ENCODE measurements at regions not wholly inside any gene's neighbourhood (a gene's known extent, or its start where the extent isn't known, plus 50 kb on each side); places are given as distances from the start of the nearest gene placed in this dataset.

DNA sequence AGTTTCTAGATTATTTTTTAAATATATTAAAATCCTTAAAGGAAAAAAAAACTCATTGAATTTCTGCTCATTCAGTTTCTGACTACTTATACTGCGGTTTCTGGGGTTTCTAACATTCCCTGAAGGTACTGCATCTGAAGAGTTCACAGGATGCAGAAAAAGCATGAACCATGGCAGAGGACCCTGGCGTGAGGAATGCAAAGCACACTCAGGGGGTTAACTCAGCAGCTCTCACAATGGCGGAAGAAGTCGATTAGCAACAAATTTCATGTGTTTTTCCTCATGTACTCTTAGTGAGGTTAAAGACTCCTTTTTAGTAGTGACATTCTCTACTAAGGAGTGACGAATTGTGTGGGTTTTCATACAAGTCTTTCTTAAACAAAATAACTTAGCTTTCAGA lies 975.6 kb downstream of the NCAM2 start:
- intact Hi-C loops (cut with DNase I) = no loop called here

DNA sequence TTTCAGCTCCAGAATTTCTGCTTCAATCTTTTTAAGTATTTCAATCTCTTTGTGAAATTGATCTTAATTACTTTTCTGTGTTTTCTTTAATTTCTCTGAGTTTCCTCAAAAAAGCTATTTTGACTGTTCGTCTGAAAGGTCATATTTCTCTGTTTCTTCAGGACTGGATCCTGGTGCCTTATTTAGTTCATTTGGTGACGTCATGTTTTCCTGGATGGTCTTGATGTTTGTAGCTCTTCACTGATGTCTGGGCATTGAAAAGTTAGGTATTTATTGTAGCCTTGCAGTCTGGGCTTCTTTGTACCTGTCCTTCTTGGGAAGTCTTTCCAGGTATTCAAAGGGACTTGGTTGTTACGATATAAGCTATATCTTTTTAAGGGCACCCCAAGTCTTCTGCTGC lies 998.7 kb downstream of the NCAM2 start:
- TF ChIP-seq, protein P1, sequence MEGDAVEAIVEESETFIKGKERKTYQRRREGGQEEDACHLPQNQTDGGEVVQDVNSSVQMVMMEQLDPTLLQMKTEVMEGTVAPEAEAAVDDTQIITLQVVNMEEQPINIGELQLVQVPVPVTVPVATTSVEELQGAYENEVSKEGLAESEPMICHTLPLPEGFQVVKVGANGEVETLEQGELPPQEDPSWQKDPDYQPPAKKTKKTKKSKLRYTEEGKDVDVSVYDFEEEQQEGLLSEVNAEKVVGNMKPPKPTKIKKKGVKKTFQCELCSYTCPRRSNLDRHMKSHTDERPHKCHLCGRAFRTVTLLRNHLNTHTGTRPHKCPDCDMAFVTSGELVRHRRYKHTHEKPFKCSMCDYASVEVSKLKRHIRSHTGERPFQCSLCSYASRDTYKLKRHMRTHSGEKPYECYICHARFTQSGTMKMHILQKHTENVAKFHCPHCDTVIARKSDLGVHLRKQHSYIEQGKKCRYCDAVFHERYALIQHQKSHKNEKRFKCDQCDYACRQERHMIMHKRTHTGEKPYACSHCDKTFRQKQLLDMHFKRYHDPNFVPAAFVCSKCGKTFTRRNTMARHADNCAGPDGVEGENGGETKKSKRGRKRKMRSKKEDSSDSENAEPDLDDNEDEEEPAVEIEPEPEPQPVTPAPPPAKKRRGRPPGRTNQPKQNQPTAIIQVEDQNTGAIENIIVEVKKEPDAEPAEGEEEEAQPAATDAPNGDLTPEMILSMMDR (IDR thresholded peaks at IDR 0.05) = no peak
- no peak for TF ChIP-seq POLR2A (IDR thresholded peaks at IDR 0.05)
- ATAC-seq = no peak

More for the DNA sequence above, 975.6 kb downstream of the NCAM2 start:
- Histone ChIP-seq H3K36me3 (no peaks in the 10 kb centered on the region), H3K4me1 (no peaks in the 10 kb centered on the region), H3K4me3 (no peak overlapping the region), H3K9me3 (peaks cover 0 to 9% (median 0%) of the 10 kb centered on the region in 12 donors), H3K27me3 (no peaks in the 10 kb centered on the region), H3K27ac (no peak overlapping the region)
- WGBS, 4 donors = 66 to 74% (median 72%) methylated on average over 5 of the region's 5 CpGs
- no peak for TF ChIP-seq POLR2A (IDR thresholded peaks at IDR 0.05)
- TF ChIP-seq, protein P1 (IDR thresholded peaks at IDR 0.05) = no peak
- ATAC-seq = no peak
- DNase-seq = no peak

DNA sequence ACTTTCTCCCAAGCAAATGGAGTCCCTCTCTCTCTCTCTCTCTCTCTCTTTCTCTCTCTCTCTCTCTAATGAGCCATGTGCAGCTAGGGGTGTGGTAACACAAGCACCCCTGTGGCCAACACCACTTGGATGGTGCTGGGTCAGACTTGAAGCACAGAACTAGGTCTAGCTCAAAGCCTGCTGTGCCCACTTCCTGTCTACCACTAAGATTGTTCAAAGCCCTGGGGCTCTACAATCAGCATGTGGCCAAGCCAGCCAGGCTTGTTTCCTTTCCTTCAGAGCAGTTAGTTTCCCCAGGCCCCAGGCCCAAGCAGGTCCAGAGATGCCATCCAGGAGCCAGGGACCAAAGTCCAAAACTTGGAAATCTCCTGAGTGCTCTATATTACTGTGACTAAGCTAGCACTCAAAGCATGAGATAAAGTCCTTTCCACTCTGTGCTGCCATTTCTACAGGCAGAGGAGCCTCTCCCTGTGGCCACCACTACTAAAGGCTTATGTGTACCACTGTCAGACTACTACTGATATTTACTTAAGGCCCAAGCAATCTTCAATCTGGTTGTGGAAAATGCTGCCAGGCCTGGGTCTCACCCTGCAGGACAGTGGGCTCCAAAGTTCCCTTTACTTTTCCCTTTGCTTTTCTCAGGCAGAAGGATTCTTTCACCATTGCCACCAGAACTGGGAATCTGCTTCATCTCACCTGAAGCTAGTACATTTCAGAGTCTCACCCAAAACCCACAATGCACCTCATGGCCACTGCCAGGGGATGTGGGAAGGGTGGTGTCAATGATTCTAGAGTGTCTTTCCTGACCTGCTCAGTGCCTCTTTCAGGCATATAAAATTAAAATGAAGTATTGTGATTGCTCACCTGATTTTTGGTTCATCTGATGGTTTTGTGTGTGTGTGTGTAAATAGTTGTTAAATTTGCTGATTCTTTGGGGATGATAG lies 999.5 kb downstream of the NCAM2 start:
- Histone ChIP-seq H3K9me3 (peaks cover 0 to 7% (median 0%) of the 10 kb centered on the region in 12 donors), H3K4me1 (no peaks in the 10 kb centered on the region), H3K27me3 (no peaks in the 10 kb centered on the region), H3K4me3 (no peak overlapping the region), H3K27ac (no peak overlapping the region), H3K36me3 (no peaks in the 10 kb centered on the region)
- DNase-seq (no peak), ATAC-seq (no peak)
- intact Hi-C loops (cut with DNase I) = no loop called here
- TF ChIP-seq, protein P1 (IDR thresholded peaks at IDR 0.05) = no peak
- no peak for TF ChIP-seq POLR2A (IDR thresholded peaks at IDR 0.05)

More for the DNA sequence above, 998.7 kb downstream of the NCAM2 start:
- H3K36me3 ChIP-seq = no peaks in the 10 kb centered on the region
- no peaks in the 10 kb centered on the region for H3K4me1 ChIP-seq
- no peaks in the 10 kb centered on the region for H3K27me3 ChIP-seq
- no peak for DNase-seq
- no peak overlapping the region for H3K4me3 ChIP-seq
- peaks cover 0 to 7% (median 0%) of the 10 kb centered on the region in 12 donors for H3K9me3 ChIP-seq
- WGBS, 4 donors = 73 to 80% (median 79%) methylated on average over 3 of the region's 3 CpGs
- H3K27ac ChIP-seq = no peak overlapping the region
- intact Hi-C loops (cut with DNase I) = no loop called here

DNA sequence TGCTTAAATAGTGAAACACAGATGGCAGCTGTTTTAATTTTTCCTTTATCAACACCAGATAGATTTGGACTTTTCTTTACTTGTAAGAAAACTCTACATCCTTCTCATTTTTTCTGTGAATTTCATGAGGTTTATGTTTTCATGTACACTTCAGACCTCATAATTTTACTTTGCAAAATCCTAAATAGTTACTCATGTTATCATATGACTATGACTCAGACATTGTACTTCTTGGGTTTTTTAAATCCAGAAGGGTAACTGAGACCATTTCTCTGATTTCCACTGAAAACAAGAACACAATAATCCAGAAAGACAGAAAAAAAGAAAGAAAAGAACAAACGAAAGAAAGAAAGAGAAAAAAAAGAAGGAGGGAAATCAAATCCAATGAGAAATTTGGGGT lies 1021.6 kb downstream of the NCAM2 start:
- TF ChIP-seq, protein P1 (IDR thresholded peaks at IDR 0.05) = no peak
- no peak for TF ChIP-seq POLR2A (IDR thresholded peaks at IDR 0.05)

More for the DNA sequence above, 1021.6 kb downstream of the NCAM2 start:
- 45 to 63% (median 54%) methylated on average over 1 of the region's 1 CpG for WGBS, 4 donors
- no peak overlapping the region for H3K27ac ChIP-seq
- H3K36me3 ChIP-seq = no peaks in the 10 kb centered on the region
- H3K4me3 ChIP-seq = no peak overlapping the region
- no peak for ATAC-seq
- H3K27me3 ChIP-seq = no peaks in the 10 kb centered on the region
- intact Hi-C loops (cut with DNase I) = no loop called here
- peaks cover 0 to 4% (median 0%) of the 10 kb centered on the region in 12 donors for H3K9me3 ChIP-seq
- H3K4me1 ChIP-seq = no peaks in the 10 kb centered on the region
- DNase-seq = no peak
